ENCODE measurements at regions not wholly inside any gene's neighbourhood (a gene's known extent, or its start where the extent isn't known, plus 50 kb on each side); places are given as distances from the start of the nearest gene placed in this dataset.
"Not testable (repeated sequence)": the region's sequence is repeated elsewhere in the genome, so short reads cannot be mapped to it uniquely, and the experiment has no call there.

DNA sequence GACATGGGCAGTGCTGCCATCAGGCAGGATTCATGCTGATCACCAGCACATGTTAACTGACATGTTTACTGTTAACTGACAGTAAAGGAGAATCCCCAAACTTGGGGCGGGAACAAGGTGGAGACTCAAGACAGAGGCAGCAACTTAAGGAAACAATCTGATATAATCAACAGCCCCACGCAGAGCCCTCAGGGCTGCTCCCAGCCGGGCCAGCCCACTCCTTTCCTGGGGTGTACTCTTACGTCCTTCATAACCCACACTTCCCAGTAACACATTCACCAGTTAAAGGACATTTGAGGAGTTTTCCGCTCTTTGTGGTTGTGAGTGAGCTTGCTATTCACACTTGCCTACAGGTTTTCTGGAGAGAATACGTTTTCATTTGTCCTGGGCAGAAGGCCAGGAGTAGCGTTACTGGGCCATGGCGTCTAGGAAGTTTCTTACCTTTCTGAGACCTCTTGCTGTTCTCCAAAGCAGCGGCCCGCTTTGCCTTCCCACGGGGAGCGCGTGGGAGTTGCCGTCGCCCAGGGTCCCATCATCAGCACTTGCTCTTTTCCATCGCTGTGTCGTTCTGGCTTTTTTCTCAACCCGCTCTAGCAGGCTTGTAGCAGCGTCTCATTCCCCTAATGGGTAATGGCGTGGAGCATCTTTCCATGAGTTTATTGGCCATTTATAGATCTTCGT is 56.4 kb downstream of the FOXF2 start:
- DNase-seq (ENCODE audit: low read depth in 2 of 2) = no peak

DNA sequence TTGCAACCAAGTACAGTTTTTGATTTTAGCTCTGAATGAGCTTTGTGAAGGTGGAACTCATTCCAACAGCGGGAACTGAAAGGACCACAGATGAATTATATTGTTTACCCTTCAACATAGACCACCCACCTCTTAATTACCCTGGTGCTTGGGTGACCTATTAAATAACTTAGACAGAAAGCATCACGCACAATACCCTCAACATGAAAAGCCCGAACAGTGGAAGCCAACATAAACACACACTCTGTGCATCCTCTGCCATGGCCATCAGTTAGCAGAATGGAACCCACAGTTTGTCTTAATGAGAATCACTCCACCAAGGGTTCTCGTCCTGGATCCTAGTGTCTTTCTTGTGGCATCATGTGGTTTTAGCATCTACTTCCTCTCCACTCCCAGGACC is 60.5 kb downstream of the FOXF2 start:
- no peak for DNase-seq (ENCODE audit: low read depth in 2 of 2)

DNA sequence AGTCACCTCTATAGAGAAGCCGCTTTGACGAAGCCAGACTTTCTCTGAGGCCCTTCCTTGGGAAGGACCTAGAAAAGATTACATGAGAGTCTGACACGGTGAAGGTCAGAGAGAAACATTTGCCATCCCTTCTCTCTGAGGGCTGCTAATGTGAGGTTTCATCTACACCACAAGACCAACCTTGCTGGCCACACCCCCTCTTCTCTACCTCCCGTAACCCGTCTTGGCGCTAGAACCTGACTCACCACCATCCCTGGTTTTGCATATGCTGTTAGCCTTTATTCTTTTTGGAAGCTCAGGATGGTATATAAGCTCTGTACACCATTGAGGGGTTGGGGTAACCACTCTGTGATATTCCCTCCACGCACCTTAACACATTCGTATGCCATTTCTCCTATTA is 63.6 kb downstream of the FOXF2 start:
- no peak for DNase-seq (ENCODE audit: low read depth in 2 of 2)

DNA sequence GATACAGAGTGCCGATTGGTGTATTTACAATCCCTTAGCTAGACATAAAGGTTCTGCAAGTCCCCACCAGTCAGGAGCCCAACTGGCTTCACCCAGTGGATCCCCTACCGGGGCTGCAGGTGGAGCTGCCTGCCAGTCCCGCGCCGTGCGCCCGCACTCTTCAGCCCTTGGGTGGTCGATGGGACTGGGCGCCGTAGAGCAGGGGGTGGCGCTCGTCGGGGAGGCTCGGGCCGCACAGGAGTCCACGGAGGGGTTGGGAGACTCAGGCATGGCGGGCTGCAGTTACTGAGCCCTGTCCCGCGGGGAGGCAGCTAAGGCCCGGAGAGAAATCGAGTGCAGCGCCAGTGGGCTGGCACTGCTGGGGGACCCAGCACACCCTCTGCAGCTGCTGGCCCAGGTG is 67.4 kb downstream of the FOXF2 start:
- not testable (repeated sequence) for DNase-seq (ENCODE audit: low read depth in 2 of 2)

DNA sequence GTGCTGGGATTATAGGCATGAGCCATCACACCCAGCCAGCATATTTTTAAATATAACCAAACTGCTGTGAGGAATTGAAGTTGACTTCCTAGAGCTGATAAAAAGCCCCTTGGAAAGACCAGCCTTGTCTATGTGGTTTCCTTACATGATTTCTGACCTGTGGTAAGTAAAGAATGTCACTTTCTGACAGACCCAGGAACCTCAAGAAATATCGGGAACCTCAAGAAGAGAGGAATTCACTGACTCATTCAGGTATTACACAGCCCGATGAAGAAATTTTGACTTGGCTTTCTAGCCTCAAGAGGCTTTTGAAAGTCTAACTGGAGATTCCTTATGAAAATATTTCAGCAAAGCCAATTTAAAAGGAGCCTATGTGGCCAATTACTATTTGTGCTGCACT is 71.8 kb downstream of the FOXF2 start:
- no peak for DNase-seq (ENCODE audit: low read depth in 2 of 2)

DNA sequence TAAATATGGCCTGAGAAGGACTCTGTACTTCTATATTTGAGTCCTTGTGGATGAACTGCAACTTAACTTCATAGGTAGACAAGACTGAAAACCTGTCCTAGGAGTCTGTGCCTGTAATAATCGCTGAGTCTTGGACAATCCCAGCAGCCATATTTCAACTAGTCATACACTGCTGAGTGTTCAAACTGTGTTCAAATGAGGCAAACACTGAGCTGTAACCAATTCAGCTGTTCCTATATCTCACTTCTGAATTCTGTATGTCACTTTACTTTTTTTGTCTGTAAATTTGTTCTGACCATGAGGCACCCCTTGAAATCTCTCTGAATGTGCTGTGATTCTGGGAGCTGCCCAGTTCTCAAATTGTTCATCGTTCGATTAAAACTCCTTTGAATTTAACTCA is 72.4 kb downstream of the FOXF2 start:
- no peak for DNase-seq (ENCODE audit: low read depth in 2 of 2)

DNA sequence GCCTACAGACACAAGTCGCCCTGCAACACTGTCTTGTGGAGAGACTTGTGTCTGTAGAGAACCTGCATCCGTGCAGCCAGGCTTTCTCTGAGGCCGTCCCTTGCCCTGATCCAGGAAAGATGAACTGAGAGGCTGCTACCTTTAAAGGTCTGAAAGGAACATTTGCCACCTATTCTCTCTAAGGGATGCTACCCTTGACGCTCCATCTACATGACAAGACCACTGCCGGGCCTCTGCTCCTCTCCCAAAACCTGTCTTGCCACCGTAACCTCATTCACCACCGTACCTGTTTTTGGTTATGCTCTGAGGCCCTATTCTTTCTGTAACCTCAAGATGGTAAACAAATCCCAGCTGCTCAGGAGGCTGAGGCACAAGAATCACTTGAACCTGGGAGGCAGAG is 73.9 kb downstream of the FOXF2 start:
- DNase-seq (ENCODE audit: low read depth in 2 of 2) = no peak

DNA sequence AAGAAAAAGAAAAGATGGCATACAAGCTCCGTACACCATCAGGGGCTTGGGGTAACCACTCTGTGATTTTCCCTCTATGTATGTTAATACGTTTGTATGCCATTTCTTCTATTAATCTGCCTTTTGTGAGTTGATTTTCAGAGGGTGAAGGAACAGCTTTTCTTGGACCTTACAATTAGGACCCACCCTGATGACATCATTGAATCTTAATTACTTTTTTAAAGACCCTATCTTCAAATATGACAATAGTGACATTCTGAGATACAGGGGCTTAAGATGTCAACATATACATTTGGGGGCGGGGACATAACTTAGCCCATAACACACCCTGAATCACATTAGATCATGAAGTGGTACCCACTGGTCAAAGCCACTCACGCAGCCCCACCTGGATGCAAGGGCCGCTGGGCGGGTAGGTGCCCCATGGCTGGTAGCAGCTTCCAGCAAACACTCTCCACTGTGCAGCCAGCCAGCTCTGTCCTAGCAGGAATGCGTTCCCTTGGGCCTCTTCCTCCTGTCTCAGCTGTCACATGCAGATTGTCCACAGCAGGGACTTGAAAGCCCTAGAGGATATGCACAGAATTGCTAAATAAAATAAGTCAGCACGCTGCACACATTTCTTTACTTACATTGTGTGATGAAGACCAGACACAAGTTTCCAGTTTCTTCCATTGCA is 74.5 kb downstream of the FOXF2 start:
- no peak for DNase-seq (ENCODE audit: low read depth in 2 of 2)

DNA sequence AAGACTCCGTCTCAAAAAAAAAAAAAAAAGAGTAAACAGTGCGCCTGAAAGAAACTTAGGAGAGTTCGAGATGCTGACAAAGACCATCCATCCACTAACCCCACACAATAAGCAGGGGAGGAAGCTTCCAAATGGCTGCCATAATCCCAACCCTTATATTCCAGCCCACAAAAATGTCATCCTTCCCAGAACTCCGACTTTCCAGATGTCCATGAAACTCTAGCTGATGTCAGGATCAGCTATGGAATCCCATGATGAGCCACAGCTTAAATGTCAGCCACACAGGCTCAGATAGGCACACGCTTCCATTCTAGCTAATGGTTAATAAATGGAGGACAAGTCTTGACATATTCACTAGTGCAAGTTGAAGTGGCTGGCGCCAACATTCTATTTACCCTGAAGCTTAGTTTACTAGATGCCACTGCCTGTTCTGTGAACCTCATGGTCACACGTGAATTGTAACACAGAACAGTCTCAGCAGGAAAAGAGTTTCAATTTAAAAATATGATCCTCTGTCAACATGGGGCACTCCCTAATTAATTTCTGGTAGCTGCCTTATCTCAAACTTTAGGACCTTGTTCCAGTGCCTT is 75.5 kb downstream of the FOXF2 start:
- no peak for DNase-seq (ENCODE audit: low read depth in 2 of 2)

DNA sequence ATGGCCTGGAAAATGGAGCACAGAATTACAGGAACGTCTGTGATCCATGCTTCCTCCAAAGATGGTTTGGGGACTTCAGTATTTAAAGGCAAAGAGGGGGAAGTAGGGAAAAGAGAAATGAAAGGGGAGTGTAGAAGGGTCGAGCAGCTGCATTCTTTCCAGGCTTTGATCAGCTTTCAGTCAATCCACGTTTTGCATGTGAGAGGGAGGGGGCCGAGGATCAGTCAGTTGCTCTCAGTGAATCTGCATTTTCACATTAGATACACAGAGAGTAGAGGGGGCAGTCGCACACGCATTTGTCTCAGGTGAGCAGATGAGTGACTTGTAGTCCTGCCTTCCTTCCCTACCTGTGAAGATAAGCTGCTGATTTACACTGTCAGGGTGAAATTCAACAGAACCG is 78.8 kb downstream of the FOXF2 start:
- DNase-seq (ENCODE audit: low read depth in 2 of 2) = no peak

DNA sequence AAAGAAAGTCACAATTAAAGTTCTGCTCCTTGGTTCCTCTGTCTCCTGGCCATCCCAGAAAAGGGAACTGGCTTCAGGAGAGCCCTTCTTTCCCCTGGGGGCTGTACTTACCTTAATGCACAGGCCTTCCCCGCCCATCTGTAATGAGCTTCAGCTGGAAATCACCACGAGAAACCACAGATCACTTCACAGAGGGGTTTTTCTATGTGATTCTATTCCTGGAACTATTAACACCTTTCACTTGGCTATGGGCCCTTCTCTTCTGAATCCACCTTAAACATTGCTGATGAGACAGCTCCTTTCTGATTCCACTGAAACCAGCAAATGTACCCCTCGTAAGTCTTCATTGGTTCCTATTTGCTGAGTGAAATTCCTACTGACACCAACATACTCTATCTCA is 80.7 kb downstream of the FOXF2 start:
- no peak for DNase-seq (ENCODE audit: low read depth in 2 of 2)

DNA sequence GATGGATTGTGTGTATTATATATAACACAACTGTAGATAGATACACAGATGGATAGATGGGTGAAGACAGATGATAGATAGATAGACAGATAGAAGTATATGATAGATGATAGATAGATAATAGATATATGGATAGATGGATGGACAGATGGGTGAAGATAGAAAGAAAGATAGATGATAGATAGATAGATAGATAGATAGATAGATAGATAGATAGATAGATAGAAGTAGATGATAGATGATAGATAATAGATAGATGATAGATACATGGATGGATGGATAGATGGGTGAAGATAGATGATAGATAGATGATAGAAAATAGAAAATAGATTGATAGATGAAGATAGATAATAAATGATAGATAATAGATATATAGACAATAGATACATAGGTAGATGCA is 83.3 kb downstream of the FOXF2 start:
- DNase-seq (ENCODE audit: low read depth in 2 of 2) = no peak

DNA sequence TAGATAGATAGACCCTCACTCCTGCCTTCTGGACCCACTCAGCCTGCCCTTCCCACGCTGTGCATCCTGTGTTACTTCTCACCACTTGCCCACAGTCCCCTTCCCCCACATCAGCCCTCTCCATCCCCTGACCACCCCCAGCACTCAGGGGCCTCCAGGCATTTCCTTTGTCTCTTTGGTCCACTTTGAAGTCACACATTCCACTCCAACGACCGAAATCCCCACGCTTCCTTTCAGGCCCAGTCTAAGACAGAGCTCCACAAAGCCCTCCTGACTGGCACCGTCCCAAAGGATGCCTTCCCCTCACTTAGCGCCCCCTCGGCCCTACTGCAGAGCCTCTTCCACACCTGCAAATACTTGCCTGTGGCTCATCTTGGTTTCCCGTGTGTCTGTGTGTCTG is 83.8 kb downstream of the FOXF2 start:
- DNase-seq (ENCODE audit: low read depth in 2 of 2) = no peak

DNA sequence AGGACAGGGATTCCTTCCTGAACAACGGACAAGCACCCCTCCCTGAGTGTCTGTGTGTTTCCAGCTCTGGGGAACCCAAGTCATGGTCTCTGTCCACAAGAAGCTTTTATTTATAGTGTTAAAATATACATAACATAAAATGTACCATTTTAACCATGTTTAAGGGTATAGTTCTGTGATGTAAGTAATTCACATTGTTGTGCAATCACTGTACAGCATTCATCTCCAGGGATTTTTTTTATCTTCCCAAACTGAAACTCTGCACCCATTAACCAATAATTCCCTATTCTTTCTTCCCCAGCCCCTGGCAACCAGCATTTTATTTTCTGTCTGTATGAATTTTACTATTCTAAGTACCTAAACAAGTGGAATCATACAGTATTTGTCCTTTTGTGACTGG is 84.2 kb downstream of the FOXF2 start:
- DNase-seq (ENCODE audit: low read depth in 2 of 2) = no peak

DNA sequence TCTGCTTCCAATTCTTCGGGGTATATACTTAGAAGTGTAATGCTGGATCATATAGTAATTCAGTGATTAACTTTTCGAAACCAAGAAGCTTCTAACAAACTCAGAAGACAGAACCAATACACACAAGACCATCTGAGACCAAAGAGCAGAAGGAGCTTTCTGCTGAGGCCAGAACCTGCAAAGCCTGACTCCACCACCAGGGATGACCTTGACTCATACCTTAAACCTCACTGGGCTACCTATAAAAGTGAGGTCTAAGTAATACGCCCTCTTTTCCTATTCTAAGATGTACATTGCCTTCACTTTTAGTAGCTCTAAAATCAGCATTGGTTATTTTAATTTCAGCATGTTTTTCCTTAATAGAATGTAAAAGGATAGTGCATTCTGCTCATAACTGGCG is 84.8 kb downstream of the FOXF2 start:
- no peak for DNase-seq (ENCODE audit: low read depth in 2 of 2)

DNA sequence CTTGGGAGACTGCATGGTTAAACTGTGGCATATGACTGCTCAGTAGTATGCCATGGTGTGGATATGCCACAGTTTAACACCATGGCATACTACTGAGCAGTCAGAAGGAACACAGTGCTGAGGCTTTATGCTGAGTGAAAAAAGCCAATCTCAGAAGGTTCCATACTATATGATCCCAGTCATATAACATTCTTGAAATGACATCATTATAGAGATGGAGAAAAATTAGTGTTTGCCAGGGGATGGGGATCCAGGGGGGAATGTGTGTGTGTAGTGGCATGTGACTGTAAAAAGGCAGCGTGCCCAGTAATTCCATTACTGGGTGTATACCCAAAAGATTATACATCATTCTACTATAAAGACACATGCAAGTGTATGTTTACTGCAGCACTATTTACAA is 85.8 kb downstream of the FOXF2 start:
- no peak for DNase-seq (ENCODE audit: low read depth in 2 of 2)

DNA sequence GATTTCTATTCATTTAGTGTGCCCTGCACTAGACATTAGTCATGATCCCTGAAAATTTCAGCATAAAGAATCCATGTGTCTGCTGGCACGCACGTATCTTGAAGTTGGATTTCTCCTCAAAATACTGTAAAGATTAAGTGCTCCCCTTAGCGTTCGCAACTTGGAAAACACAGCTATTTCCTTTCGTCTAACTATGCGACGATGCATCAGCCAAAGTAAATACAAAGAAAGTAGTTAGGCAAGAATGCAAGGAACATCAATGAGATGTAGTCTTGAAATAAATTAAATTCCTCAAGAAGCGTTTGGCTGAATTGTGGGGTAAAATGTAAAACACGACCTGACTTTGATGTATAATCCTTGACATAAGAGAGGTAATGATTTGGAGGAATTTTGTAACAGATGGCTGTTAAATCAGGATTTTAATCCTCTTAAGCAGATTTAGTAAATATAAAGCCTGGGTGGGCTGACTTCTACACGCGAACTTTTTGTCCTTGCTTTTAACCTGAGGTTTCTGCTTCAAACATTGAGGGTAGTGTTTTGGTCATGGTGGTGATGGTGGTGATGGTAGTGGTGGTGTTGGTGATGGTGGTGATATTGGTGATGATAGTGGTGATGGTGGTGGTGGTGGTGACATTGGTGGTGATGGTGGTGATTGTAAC is 88.2 kb downstream of the FOXF2 start:
- DNase-seq (ENCODE audit: low read depth in 2 of 2) = no peak

DNA sequence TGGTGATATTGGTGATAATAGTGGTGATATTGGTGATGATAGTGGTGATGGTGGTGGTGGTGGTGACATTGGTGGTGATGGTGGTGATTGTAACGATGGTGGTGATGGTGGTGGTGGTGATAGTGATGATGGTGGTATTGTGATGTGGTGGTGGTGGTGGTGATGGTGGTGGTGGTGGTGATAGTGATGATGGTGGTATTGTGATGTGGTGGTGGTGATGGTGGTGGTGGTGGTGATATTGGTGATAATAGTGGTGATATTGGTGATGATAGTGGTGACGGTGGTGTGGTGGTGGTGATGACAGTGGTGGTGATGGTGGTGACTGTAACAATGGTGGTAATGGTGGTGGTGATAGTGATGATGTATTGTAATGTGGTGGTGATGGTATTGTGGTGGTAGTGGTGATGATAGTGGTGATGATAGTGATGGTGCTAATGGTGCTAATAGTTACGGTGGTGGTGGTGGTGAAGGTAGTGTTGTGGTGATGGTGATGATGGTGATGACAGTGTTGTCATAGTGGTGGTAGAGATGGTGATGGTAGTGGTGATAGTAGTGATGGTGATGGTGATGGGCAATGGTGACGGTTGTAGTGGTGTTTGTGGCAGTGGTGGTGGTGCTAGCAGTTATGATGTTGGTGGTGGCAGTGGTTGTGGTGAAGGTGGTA is 88.9 kb downstream of the FOXF2 start:
- not testable (repeated sequence) for DNase-seq (ENCODE audit: low read depth in 2 of 2)

DNA sequence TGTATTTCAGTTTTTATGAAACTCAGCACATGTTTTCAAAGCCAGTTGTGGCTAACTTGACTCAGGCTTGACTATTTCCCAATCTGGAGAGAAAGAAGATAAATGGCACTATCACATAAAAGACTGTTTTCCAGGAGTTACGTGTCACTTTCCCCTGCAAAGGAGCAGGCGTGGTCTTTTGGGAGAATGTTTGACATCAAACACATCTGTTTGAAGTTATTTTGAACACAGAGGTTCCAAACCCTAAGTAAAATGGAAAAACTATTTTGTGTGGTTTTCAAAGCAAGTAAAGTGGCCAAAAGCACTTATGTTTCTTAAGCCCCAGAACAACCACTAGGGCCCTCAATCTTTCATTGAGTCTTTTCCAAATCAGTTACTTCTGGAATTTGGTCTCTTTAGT is 89.7 kb downstream of the FOXF2 start:
- no peak for DNase-seq (ENCODE audit: low read depth in 2 of 2)

DNA sequence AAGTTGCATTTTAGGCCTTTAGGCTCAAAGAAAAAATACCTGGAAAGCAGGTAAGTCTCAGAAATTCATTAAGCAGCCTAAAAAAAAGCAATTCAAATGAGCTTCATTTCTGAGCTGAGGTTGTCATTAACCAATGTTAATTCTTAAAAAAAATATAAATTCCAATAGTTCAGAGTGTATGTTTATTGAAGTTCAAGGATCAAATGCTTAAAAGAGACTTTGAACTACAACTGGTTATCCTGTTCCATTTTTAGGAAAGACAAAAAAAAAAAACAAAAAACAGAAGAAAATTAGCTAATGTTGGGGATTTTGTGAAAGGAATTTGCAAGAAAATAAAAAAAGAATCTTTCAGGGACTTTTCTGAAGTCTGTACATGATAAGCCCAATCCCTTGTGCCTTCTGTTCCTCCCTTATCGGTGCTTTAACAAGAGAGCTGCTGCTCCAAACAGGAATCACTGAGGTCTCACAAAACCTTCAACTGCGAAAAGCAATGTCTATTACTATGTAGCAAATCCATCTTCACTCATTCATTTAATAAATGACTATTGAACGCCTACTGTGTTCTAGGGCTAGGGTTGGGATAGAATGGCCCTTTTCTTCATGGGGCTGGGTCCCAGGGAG is 90.3 kb downstream of the FOXF2 start:
- DNase-seq (ENCODE audit: low read depth in 2 of 2) = no peak

DNA sequence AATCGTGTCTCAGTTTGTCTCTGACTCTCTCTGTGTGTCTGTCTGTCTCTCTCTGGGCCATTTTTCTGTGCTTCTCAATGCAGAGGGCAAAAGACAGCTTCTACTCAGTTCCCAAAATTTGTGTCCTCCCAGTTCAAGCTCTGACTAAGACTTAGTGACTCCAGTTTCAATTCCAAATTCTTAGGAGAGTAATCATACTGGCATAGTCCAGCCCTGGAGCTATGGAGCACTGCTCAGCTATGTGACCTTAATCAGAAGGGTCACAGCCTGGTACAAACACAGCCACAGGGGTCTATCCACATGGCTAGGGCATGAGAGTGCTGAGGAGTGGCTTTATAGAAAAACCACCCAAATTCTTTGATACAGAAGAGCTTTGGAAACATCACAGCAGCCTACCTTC is 91.9 kb downstream of the FOXF2 start:
- DNase-seq (ENCODE audit: low read depth in 2 of 2) = no peak

All from stimulated activated CD4-positive, alpha-beta T cell treated with anti-CD3 and anti-CD28 coated beads, Interleukin-1b, Interleukin-23, amount 100 ng/mL, for 1 hour (primary cell).